CD4-positive, alpha-beta T cell treated with Interleukin-12 subunit alpha and Interleukin-12 subunit beta, for 1 hour (primary cell): ENCODE measurements at regions not wholly inside any gene's neighbourhood (a gene's known extent, or its start where the extent isn't known, plus 50 kb on each side); places are given as distances from the start of the nearest gene placed in this dataset.
"Not testable (repeated sequence)": the region's sequence is repeated elsewhere in the genome, so short reads cannot be mapped to it uniquely, and the experiment has no call there.

ENCODE experiments used
- DNase-seq: peaks from one replicate; pipeline ENCODE4 v3.0.0-alpha.2; 2020

DNA sequence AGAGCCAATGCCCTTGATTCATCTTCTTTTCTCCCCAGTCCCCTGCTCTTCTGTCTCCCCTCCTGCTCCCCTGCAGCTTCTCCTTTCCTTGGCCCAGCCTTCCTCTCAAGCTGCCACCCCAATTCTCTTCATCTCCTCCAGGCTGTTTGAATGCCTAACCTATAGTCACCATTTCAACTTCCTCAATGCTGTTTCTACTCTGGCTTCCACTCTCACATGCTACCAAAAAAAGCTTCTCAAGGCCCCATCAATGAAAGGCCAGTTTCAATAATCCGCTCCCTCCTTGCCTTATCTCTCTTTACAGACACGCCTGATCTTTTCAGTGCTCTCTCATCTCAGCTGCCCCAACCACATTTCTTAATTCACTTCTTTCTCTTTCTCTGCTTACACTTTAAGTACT, 212.2 kb upstream of the GPR149 start:
- DNase-seq, result no peak

- no peak for DNase-seq
Measured at GRCh38 chr3:154625756-154626155, 195.8 kb upstream of the GPR149 start.

GRCh38 chr3:154619621-154620020, 189.6 kb upstream of the GPR149 start:
- not testable (repeated sequence) for DNase-seq

DNA sequence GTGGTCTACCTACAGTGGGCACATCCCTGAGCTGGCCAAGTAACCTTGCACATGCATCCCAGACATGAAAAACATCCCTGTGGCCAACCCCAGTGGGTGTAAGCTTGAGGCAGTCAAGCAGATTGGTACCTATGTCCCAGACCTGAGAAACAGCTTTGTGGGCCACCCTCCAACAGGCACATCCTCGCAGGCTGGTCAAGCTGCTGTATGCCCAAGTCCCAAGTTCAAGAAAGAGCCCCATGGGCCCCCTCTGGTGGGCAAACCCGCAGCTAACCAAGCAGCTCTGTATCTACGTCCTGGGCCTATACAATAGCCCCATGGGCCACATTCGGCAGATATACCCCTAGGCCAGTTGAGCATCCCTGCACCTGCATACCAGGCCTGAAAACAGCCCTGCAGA, 186.3 kb upstream of the GPR149 start:
- no peak for DNase-seq

DNA sequence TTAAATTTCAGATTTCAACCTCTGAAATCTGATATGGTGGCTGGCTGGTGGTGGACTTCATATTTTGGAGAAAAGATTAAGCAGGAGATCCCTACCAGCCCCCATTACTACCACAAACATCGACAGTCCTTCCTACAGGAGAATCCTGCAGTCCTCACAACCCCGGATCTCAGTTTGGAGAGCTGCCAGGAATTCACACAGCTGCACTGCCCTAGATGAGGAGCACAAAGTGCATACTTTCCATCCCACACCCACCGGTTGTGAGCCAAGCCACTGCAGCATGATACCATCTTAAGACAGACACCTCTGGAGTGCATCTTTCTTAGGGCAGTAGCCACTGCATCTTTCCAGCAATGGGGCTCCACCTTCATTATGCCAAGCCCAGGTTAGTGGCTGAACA, 185.5 kb upstream of the GPR149 start:
- DNase-seq, result no peak

GRCh38 chr3:154614601-154615000, 184.6 kb upstream of the GPR149 start:
- DNase-seq, result no peak

DNA sequence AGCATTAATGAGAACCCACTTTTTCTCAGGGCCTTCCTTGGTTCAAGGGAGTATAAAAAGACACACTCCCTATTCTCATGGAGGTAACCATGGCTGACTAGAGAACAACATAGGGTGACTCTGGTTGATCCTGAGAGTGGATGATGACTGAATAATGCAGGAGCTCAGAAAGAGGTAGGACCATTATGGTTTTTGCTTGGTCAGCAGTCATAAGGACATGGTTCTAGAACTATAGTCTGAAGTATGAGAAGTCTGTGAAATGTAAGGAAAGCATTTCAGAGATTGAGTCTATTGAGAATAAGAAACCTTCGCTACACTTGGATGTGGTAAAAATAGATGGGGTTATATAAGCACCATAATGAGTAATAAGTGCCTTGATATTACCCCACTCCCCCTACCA, 184.1 kb upstream of the GPR149 start:
- no peak for DNase-seq

DNA sequence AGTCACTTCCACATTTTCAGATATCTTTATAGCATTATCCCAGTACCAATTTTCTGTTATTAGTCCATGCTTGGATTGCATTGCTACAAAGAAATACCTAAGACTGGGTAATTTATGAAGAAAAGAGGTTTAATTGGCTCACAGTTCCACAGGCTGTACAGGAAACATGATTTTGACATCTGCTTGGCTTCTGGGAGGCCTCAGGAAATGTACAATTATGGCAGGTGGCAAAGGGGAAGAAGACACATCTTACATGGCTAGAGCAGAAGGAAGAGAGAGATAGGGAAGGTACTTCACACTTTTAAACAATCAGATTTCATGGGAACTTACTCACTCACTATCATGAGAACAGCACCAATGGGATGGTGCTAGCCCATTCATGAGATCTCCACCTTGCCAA, 172.3 kb upstream of the GPR149 start:
- DNase-seq, result no peak

DNA sequence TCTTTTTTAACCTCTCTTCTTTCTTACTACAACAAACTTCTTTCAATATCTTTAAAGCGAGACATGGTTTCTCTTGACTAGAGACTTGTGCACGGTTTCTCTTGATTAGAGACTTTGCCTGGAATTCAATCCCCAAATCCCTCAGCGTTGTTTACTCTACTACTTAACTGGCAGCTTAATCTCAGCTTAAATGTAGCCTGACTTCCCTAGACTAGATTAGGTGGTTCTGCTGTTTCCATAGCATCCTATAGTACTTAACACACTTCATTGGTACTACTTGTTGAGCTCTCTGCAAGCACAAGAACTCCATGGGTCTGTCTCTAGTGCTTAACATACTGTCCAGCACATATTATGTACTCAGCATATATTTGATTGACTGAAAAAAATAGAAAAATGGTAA, 168.2 kb upstream of the GPR149 start:
- no peak for DNase-seq

GRCh38 chr3:154590675-154591384, 160.8 kb upstream of the GPR149 start:
- DNase-seq, result no peak

DNA sequence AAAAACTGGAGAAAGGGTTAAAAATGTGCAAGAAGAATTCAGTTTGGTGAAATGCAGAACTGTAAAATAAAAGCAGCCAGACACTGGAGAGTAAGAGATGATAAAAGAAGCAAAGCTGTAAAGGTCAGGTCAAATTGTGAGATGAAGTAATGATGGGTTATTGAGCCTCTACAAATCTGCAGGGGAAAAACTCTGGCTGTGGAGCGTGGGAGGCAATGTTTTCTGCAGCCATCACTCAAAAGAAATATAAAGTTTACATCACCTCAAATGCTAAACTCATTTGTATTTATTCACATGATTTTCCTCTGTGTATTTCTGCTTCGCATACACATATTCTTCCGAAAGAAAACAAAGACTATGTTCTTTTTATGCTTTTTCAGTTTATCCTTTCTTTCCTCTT, 158.8 kb upstream of the GPR149 start:
- no peak for DNase-seq

DNA sequence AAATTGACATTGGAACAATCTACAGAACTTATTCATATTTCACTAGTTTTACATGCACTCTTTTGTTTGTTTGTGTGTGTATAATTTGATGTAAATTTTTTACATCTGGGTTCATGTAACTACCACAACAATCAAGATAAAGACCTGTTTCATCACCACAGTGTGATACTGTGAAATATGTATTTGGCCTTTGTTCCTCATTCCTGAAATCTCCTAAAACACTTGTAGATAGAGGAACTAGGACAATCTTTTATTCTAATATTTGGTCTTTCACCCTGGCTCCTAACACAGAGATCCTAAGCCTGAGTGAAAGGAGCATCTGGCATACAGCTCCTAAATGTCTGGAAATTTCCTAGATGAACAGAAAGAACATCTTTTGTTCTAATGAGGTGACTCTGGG, 155.0 kb upstream of the GPR149 start:
- no peak for DNase-seq

- DNase-seq, result no peak
Measured at GRCh38 chr3:154584041-154584440, 154.1 kb upstream of the GPR149 start.

DNA sequence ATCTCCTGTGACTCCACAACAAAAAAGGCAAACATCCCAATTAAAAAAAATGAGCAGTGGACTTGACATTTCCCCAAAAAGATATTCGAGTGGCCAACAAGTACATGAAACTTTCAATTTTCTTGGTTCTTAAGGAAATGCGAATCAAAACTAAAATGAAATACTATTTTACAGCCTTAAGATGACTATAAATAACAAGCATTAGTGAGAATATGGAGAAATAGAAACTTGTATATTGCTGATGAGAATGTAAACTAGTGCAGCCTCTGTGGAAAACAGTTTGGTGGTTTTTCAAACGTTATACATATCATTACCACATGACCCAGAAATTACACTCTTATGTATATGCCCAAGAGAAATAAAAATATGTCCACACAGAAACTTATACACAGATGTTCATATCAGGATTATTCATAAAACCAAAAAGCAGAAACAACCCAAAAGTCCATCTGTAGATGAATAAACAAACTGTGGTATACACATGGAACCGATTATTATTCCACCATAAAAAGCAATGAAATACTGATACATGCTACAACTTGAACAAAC, 153.2 kb upstream of the GPR149 start:
- no peak for DNase-seq

- no peak for DNase-seq
Measured at GRCh38 chr3:154582501-154582900, 152.5 kb upstream of the GPR149 start.

- no peak for DNase-seq
Measured at GRCh38 chr3:154571553-154572226, 141.7 kb upstream of the GPR149 start.

- DNase-seq, result no peak
Measured at GRCh38 chr3:154568064-154568463, 138.1 kb upstream of the GPR149 start.

DNA sequence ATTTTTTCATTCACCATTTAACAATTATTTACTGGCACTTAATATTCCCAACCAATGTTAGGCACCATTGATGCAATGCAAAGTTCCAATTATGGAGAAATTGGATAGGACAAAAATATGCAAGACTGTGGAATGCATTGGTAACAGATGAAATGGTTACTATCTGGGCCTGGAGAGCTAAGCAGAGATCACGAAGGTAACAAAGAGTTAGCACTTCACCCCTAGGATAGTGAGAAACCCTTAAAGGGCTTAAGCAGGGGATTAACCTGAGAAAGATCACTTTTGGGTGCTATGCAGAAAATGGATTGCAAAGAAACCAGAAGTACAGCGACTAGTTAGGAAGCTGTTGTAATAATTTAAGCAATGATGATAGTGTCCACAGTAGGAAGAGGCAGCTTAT, 129.6 kb upstream of the GPR149 start:
- DNase-seq, result no peak

- no peak for DNase-seq
Measured at GRCh38 chr3:154552338-154552737, 122.3 kb upstream of the GPR149 start.

DNA sequence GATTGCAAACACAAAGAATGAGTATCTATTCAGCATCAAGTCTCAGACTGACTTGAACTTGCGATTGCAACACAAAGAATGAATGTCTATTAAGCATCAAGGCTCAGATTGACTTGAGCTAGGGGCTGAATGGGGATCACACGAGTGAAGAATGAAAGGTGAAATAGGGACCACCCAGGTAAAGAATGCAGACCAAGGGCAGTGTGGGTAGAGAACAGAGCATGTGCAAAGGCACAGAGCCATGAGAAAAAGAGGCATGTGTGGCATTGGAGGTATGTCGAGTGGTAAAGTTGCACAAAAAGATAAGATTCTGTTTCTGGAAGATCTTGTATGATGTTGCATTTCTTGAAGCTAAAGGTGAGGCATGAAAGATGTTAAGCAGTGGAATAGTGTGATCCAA, 119.4 kb upstream of the GPR149 start:
- DNase-seq, result no peak

GRCh38 chr3:154548341-154548740, 118.4 kb upstream of the GPR149 start:
- no peak for DNase-seq

DNA sequence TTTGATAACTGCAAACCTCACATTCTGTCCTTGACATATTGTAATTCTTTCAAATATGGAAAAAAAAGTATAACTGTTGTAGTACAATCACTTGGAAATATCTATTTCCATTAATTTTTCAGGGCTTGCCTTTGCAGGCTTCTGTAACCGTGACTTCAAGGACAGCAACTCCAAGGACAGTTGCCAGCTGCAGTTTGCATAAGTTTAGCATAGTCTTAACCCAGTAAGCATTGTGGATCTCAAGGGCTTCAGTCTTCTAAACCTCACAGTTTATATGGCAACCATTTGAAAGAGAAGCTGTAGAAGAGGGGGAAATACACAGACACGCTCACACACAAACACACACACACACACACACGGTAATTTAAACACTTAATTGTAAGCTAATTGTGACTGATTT, 112.8 kb upstream of the GPR149 start:
- DNase-seq, result no peak

- no peak for DNase-seq
Measured at GRCh38 chr3:154540950-154541604, 111.1 kb upstream of the GPR149 start.
